ENCODE measurements at regions not wholly inside any gene's neighbourhood (a gene's known extent, or its start where the extent isn't known, plus 50 kb on each side); places are given as distances from the start of the nearest gene placed in this dataset.

DNA sequence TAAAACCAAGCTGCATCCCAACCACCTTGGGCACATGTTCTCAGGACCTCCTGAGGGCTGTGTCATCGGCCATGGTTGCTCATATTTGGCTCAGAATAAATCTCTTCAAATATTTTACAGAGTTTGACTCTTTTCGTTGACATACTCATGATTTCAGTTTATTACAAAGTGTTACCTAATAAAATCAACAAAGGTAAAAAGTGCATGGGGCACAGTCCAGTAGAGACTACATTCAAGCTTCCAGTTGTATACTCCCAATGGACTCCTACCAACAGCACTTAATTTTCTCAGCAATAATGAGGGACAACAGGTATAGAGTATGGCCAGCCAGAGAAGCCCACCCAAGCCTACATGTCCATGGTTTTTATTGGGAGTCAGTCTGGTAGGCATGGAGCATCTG, 347.9 kb upstream of the FAT3 start:
- Histone ChIP-seq H3K9me3 (ENCODE audit: control insufficient read depth in 2 of 2, insufficient read depth in 1 of 2, low read depth in 1 of 2, low read length in 1 of 2) (no peaks in the 10 kb centered on the region), H3K4me1 (ENCODE audit: control insufficient read depth in 2 of 2, insufficient read depth in 2 of 2, low read length in 1 of 2) (no peaks in the 10 kb centered on the region)
- WGBS, 2 donors: 65 to 69% methylated on average over 2 of the region's 2 CpGs

DNA sequence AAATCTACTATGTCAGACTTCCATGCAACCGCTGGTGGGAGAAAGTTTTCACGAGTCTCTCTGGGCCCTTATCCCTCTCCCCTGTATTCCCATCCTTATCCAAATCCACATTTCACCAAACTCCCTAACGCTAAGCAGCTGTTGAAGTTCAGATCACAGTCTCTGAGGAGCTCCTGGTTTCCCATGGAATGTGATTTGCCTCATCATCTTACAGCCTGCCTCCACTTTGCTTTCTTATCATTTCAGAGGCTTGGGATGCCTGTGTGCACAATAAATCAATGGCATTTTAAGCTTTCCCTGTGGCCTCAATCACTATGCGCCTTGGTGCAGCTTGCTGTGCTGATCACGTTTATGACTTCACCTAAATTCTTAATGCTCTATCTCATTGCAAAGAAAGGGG, 352.4 kb upstream of the FAT3 start:
- WGBS, 2 donors: 79 to 81% methylated on average over 5 of the region's 5 CpGs
- Histone ChIP-seq H3K36me3 (ENCODE audit: control insufficient read depth in 2 of 2, insufficient read depth in 2 of 2, low read length in 1 of 2) (no peaks in the 10 kb centered on the region), H3K9me3 (ENCODE audit: control insufficient read depth in 2 of 2, insufficient read depth in 1 of 2, low read depth in 1 of 2, low read length in 1 of 2) (no peaks in the 10 kb centered on the region), H3K27ac (ENCODE audit: low read depth in 2 of 2, low read length in 1 of 2) (no peak overlapping the region), H3K4me1 (ENCODE audit: control insufficient read depth in 2 of 2, insufficient read depth in 2 of 2, low read length in 1 of 2) (no peaks in the 10 kb centered on the region), H3K27me3 (ENCODE audit: control insufficient read depth in 1 of 2, insufficient read depth in 2 of 2, low read length in 2 of 2) (no peaks in the 10 kb centered on the region), H3K4me3 (ENCODE audit: low read depth in 1 of 2, low read length in 2 of 2) (no peak overlapping the region)

More for the DNA sequence above, 347.9 kb upstream of the FAT3 start:
- no peaks in the 10 kb centered on the region for H3K36me3 ChIP-seq (ENCODE audit: control insufficient read depth in 2 of 2, insufficient read depth in 2 of 2, low read length in 1 of 2)
- H3K27ac ChIP-seq (ENCODE audit: low read depth in 2 of 2, low read length in 1 of 2): no peak overlapping the region
- no peaks in the 10 kb centered on the region for H3K27me3 ChIP-seq (ENCODE audit: control insufficient read depth in 1 of 2, insufficient read depth in 2 of 2, low read length in 2 of 2)
- no peak overlapping the region for H3K4me3 ChIP-seq (ENCODE audit: low read depth in 1 of 2, low read length in 2 of 2)

DNA sequence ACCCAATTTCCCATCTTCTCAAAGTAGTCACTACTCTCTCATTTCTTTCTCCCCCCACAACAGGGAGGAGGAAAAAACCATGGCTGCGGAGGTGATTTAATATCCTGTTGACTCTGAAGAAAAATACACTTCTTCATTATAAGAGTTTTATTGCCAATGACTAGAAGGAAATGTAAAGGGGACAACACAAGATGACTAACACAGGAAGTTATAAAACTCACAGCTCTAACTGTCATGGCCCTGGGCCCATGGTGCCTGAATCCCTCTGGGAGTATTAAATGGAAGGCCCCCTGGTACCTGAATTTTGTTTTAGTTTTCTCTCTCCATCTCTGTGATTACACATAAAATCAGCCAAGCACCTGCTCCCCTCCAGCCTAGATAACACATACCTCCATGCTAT, 352.8 kb upstream of the FAT3 start:
- no peak overlapping the region for H3K4me3 ChIP-seq (ENCODE audit: low read depth in 1 of 2, low read length in 2 of 2)
- H3K4me1 ChIP-seq (ENCODE audit: control insufficient read depth in 2 of 2, insufficient read depth in 2 of 2, low read length in 1 of 2): no peaks in the 10 kb centered on the region
- H3K9me3 ChIP-seq (ENCODE audit: control insufficient read depth in 2 of 2, insufficient read depth in 1 of 2, low read depth in 1 of 2, low read length in 1 of 2): no peaks in the 10 kb centered on the region
- H3K27ac ChIP-seq (ENCODE audit: low read depth in 2 of 2, low read length in 1 of 2): no peak overlapping the region
- WGBS, 2 donors: 64 to 80% methylated on average over 1 of the region's 1 CpG
- no peaks in the 10 kb centered on the region for H3K36me3 ChIP-seq (ENCODE audit: control insufficient read depth in 2 of 2, insufficient read depth in 2 of 2, low read length in 1 of 2)
- H3K27me3 ChIP-seq (ENCODE audit: control insufficient read depth in 1 of 2, insufficient read depth in 2 of 2, low read length in 2 of 2): no peaks in the 10 kb centered on the region

DNA sequence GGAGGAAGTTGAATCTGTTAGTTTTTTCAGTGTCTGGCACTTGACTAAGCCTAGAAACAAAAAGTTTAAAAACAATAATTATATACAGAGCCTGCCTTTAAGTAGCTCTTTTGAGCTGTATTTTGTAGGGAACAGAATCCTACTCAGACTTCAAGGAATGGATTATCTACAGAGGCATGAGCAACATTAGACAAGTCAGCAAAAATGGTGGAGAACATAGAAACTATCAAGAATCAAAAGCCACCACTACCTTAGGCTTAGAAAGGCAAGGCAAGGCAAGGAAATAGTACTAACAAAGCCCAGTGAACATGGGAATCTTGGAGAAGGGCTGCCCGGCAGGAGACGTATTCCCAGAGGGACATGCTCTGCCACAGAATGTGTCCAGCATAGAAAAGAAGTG, 353.6 kb upstream of the FAT3 start:
- Histone ChIP-seq H3K36me3 (ENCODE audit: control insufficient read depth in 2 of 2, insufficient read depth in 2 of 2, low read length in 1 of 2) (no peaks in the 10 kb centered on the region), H3K4me1 (ENCODE audit: control insufficient read depth in 2 of 2, insufficient read depth in 2 of 2, low read length in 1 of 2) (no peaks in the 10 kb centered on the region), H3K27me3 (ENCODE audit: control insufficient read depth in 1 of 2, insufficient read depth in 2 of 2, low read length in 2 of 2) (no peaks in the 10 kb centered on the region), H3K27ac (ENCODE audit: low read depth in 2 of 2, low read length in 1 of 2) (no peak overlapping the region), H3K4me3 (ENCODE audit: low read depth in 1 of 2, low read length in 2 of 2) (no peak overlapping the region), H3K9me3 (ENCODE audit: control insufficient read depth in 2 of 2, insufficient read depth in 1 of 2, low read depth in 1 of 2, low read length in 1 of 2) (no peaks in the 10 kb centered on the region)
- 82 to 83% methylated on average over 2 of the region's 2 CpGs for WGBS, 2 donors

DNA sequence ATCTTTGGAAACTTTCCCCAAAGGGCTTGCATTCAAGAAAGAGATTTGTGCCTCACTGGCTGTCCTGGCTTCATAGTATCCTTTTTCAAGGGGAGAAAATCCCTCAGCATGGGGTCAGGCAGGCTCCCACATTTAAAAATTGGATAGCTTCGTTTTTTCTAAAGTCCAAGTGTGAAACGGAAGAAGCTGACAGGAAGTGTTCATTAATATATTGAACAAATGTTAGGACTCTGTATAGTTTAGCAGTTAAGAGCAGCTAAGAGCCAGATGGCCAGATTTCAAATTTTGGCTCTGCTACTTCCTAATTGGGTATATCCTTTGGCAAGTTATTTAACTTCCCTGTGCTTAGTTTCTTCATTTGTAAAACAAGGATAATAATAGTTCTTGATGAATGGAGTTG, 354.9 kb upstream of the FAT3 start:
- no peak overlapping the region for H3K4me3 ChIP-seq (ENCODE audit: low read depth in 1 of 2, low read length in 2 of 2)
- H3K27me3 ChIP-seq (ENCODE audit: control insufficient read depth in 1 of 2, insufficient read depth in 2 of 2, low read length in 2 of 2): no peaks in the 10 kb centered on the region
- no peaks in the 10 kb centered on the region for H3K4me1 ChIP-seq (ENCODE audit: control insufficient read depth in 2 of 2, insufficient read depth in 2 of 2, low read length in 1 of 2)
- no peak overlapping the region for H3K27ac ChIP-seq (ENCODE audit: low read depth in 2 of 2, low read length in 1 of 2)
- WGBS, 2 donors: 18 to 26% methylated on average over 2 of the region's 2 CpGs
- no peaks in the 10 kb centered on the region for H3K9me3 ChIP-seq (ENCODE audit: control insufficient read depth in 2 of 2, insufficient read depth in 1 of 2, low read depth in 1 of 2, low read length in 1 of 2)
- no peaks in the 10 kb centered on the region for H3K36me3 ChIP-seq (ENCODE audit: control insufficient read depth in 2 of 2, insufficient read depth in 2 of 2, low read length in 1 of 2)

DNA sequence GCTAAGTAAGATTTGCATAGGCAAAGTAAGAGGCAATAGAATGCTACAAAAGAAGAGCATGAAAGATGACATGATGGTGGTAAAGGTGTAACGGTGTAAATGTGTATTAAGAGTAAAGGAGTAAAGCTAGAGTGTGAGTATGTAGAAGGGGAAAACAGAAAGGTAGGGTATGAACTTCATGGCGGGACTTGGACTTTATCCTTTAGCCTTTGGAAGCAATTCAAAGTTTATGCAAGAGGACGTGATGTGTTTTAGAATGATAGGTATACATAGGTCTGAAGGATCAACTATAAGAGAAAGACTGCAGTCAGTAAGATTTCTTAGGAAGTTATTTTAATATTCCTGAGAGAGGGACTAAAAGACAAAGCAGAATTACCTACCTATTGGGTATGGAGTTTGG, 358.0 kb upstream of the FAT3 start:
- Histone ChIP-seq H3K9me3 (ENCODE audit: control insufficient read depth in 2 of 2, insufficient read depth in 1 of 2, low read depth in 1 of 2, low read length in 1 of 2) (no peaks in the 10 kb centered on the region), H3K4me3 (ENCODE audit: low read depth in 1 of 2, low read length in 2 of 2) (no peak overlapping the region), H3K36me3 (ENCODE audit: control insufficient read depth in 2 of 2, insufficient read depth in 2 of 2, low read length in 1 of 2) (no peaks in the 10 kb centered on the region), H3K27ac (ENCODE audit: low read depth in 2 of 2, low read length in 1 of 2) (no peak overlapping the region), H3K27me3 (ENCODE audit: control insufficient read depth in 1 of 2, insufficient read depth in 2 of 2, low read length in 2 of 2) (no peaks in the 10 kb centered on the region), H3K4me1 (ENCODE audit: control insufficient read depth in 2 of 2, insufficient read depth in 2 of 2, low read length in 1 of 2) (no peaks in the 10 kb centered on the region)
- WGBS, 2 donors: 67 to 81% methylated on average over 3 of the region's 3 CpGs

DNA sequence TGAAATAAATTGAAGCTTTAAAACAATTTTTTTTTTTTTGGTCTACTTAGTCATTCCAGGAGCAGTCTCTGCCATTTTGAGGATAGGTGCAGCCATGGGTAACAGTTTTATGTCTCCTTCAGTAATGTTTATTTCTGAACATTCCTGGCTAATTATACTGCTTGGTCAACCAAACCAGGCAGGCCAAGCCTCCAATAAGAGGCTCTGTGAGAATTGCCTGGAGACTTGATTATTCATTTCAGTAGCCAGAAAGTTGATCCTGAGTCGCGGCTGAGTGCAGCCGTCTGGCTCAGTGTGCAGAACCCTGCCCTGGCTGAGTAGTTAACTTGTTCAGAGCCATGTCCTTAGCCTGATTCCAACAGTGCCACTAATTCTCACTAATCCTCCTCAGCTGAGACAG, 364.0 kb upstream of the FAT3 start:
- WGBS, 2 donors: 45 to 49% methylated on average over 3 of the region's 3 CpGs
- Histone ChIP-seq H3K36me3 (ENCODE audit: control insufficient read depth in 2 of 2, insufficient read depth in 2 of 2, low read length in 1 of 2) (no peaks in the 10 kb centered on the region), H3K4me1 (ENCODE audit: control insufficient read depth in 2 of 2, insufficient read depth in 2 of 2, low read length in 1 of 2) (no peaks in the 10 kb centered on the region), H3K27ac (ENCODE audit: low read depth in 2 of 2, low read length in 1 of 2) (no peak overlapping the region), H3K9me3 (ENCODE audit: control insufficient read depth in 2 of 2, insufficient read depth in 1 of 2, low read depth in 1 of 2, low read length in 1 of 2) (no peaks in the 10 kb centered on the region), H3K4me3 (ENCODE audit: low read depth in 1 of 2, low read length in 2 of 2) (no peak overlapping the region), H3K27me3 (ENCODE audit: control insufficient read depth in 1 of 2, insufficient read depth in 2 of 2, low read length in 2 of 2) (no peaks in the 10 kb centered on the region)

DNA sequence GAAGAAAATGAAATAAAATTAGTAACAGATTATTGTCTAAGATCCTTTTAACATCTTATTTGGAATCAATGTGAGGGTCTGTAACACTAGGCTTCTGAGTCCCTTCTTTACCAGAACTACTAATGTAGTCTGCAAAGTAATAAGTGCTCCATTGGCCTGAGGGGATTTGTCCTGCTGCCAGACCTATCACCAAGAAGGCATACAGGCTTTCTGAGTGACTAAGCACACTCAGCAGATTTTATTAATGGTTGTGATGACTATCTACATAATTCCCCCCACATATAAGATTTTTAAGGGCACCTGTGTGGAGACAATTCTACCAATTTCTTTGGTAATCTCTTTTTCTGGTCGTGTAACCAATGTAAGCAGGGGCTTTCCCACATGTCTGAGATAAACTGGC, 365.0 kb upstream of the FAT3 start:
- Histone ChIP-seq H3K4me1 (ENCODE audit: control insufficient read depth in 2 of 2, insufficient read depth in 2 of 2, low read length in 1 of 2) (no peaks in the 10 kb centered on the region), H3K27ac (ENCODE audit: low read depth in 2 of 2, low read length in 1 of 2) (no peak overlapping the region), H3K9me3 (ENCODE audit: control insufficient read depth in 2 of 2, insufficient read depth in 1 of 2, low read depth in 1 of 2, low read length in 1 of 2) (no peaks in the 10 kb centered on the region), H3K4me3 (ENCODE audit: low read depth in 1 of 2, low read length in 2 of 2) (no peak overlapping the region), H3K36me3 (ENCODE audit: control insufficient read depth in 2 of 2, insufficient read depth in 2 of 2, low read length in 1 of 2) (no peaks in the 10 kb centered on the region), H3K27me3 (ENCODE audit: control insufficient read depth in 1 of 2, insufficient read depth in 2 of 2, low read length in 2 of 2) (no peaks in the 10 kb centered on the region)
- WGBS, 2 donors: 43 to 60% methylated on average over 1 of the region's 1 CpG

DNA sequence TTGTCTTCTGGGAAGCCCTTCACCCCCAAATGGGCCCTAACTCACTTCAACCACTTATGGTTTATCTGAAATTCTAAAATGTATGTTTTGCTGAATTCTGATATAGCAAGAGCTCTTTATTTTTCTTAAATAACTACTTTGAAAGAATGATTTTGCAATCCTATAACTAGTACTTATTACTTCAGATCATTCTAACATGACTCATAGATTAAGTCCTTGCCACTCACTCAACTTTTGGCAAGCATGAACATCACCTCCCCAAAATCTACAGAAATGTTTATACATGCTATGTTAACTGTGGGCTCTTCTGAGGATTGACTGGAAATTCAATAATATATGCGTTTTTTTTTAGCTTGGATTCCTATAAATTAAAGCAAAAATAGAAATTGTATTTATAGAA, 367.4 kb upstream of the FAT3 start:
- H3K27me3 ChIP-seq (ENCODE audit: control insufficient read depth in 1 of 2, insufficient read depth in 2 of 2, low read length in 2 of 2): no peaks in the 10 kb centered on the region
- 43 to 52% methylated on average over 1 of the region's 1 CpG for WGBS, 2 donors
- H3K4me3 ChIP-seq (ENCODE audit: low read depth in 1 of 2, low read length in 2 of 2): no peak overlapping the region
- no peaks in the 10 kb centered on the region for H3K4me1 ChIP-seq (ENCODE audit: control insufficient read depth in 2 of 2, insufficient read depth in 2 of 2, low read length in 1 of 2)
- no peak overlapping the region for H3K27ac ChIP-seq (ENCODE audit: low read depth in 2 of 2, low read length in 1 of 2)
- H3K9me3 ChIP-seq (ENCODE audit: control insufficient read depth in 2 of 2, insufficient read depth in 1 of 2, low read depth in 1 of 2, low read length in 1 of 2): no peaks in the 10 kb centered on the region
- no peaks in the 10 kb centered on the region for H3K36me3 ChIP-seq (ENCODE audit: control insufficient read depth in 2 of 2, insufficient read depth in 2 of 2, low read length in 1 of 2)

DNA sequence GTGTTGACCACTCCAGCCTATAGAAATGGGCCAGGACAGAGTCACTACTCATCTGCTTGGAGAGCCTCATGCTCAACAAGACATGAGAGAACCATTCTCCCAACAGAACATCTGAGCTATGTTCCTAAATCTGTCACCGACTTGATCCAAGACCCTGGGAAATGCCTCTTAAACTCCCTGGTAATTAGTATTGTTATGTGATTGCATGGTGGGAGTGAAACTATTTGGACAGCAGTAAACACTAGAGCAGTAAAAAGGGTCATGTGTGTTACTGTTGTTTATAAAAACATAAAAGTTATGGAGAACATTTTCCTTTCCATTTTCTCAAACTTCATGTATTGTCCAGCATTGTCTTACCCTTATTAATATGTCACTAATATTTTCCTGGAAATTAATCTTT, 369.8 kb upstream of the FAT3 start:
- Histone ChIP-seq H3K27me3 (ENCODE audit: control insufficient read depth in 1 of 2, insufficient read depth in 2 of 2, low read length in 2 of 2) (no peaks in the 10 kb centered on the region), H3K36me3 (ENCODE audit: control insufficient read depth in 2 of 2, insufficient read depth in 2 of 2, low read length in 1 of 2) (no peaks in the 10 kb centered on the region), H3K27ac (ENCODE audit: low read depth in 2 of 2, low read length in 1 of 2) (no peak overlapping the region), H3K4me1 (ENCODE audit: control insufficient read depth in 2 of 2, insufficient read depth in 2 of 2, low read length in 1 of 2) (no peaks in the 10 kb centered on the region), H3K4me3 (ENCODE audit: low read depth in 1 of 2, low read length in 2 of 2) (no peak overlapping the region), H3K9me3 (ENCODE audit: control insufficient read depth in 2 of 2, insufficient read depth in 1 of 2, low read depth in 1 of 2, low read length in 1 of 2) (no peaks in the 10 kb centered on the region)
- 74 to 80% methylated on average over 1 of the region's 1 CpG for WGBS, 2 donors

Measured in esophagus (tissue), 2 donors.